ENCODE measurements at regions not wholly inside any gene's neighbourhood (a gene's known extent, or its start where the extent isn't known, plus 50 kb on each side); places are given as distances from the start of the nearest gene placed in this dataset.

- H3K4me3 ChIP-seq = no peak overlapping the region
- no peaks in the 10 kb centered on the region for H3K9me3 ChIP-seq (replicated peaks in 1 of 11)
- no peaks in the 10 kb centered on the region for H4K20me1 ChIP-seq
- TF ChIP-seq Cebpa-rat (IDR thresholded peaks at IDR 0.05) = no peak
- peaks cover 0 to 21% (median 0%) of the 10 kb centered on the region in 10 experiments; a peak in 6 of 20 replicates for H3K4me1 ChIP-seq
- H3K27ac ChIP-seq = no peak overlapping the region
- no peaks in the 10 kb centered on the region for H3K27me3 ChIP-seq
- no peaks in the 10 kb centered on the region for H3K36me3 ChIP-seq
- H3K4me2 ChIP-seq = no peak overlapping the region
- H3K9ac ChIP-seq = no peak overlapping the region
These were observed 818.5 kb downstream of the XPNPEP1 start for GRCh38 chr10:109104806-109105205.

- Histone ChIP-seq H3K9me3 (replicated peaks in 1 of 11) (peaks cover 0 to 8% (median 0%) of the 10 kb centered on the region in 11 experiments; a peak in 5 of 22 replicates), H3K4me3 (no peak overlapping the region), H3K9ac (no peak overlapping the region), H3K27ac (no peak overlapping the region), H3K4me2 (no peak overlapping the region), H4K20me1 (no peaks in the 10 kb centered on the region), H3K4me1 (peaks cover 0 to 16% (median 0%) of the 10 kb centered on the region in 10 experiments; a peak in 6 of 20 replicates), H3K36me3 (no peaks in the 10 kb centered on the region), H3K27me3 (no peaks in the 10 kb centered on the region)
- no peak for TF ChIP-seq Cebpa-rat (IDR thresholded peaks at IDR 0.05)
These were observed 820.0 kb downstream of the XPNPEP1 start for GRCh38 chr10:109103278-109103677.

- no peaks in the 10 kb centered on the region for H4K20me1 ChIP-seq
- H3K27ac ChIP-seq = no peak overlapping the region
- peaks cover 0 to 17% (median 12%) of the 10 kb centered on the region in 11 experiments; a peak in 12 of 22 replicates for H3K9me3 ChIP-seq (replicated peaks in 1 of 11)
- no peak overlapping the region for H3K9ac ChIP-seq
- H3K36me3 ChIP-seq = no peaks in the 10 kb centered on the region
- H3K4me1 ChIP-seq = no peaks in the 10 kb centered on the region
- H3K27me3 ChIP-seq = no peaks in the 10 kb centered on the region
- TF ChIP-seq Cebpa-rat (IDR thresholded peaks at IDR 0.05) = no peak
- H3K4me3 ChIP-seq = no peak overlapping the region
- no peak overlapping the region for H3K4me2 ChIP-seq
These were observed 833.5 kb downstream of the XPNPEP1 start for GRCh38 chr10:109089779-109090178.

GRCh38 chr10:109071539-109071938 lies 851.8 kb downstream of the XPNPEP1 start:
- H3K4me1 ChIP-seq = no peaks in the 10 kb centered on the region
- no peak overlapping the region for H3K4me3 ChIP-seq
- H3K9me3 ChIP-seq (replicated peaks in 1 of 11) = no peaks in the 10 kb centered on the region

GRCh38 chr10:109070492-109070891 lies 852.8 kb downstream of the XPNPEP1 start:
- H3K4me1 ChIP-seq = no peaks in the 10 kb centered on the region
- H3K27me3 ChIP-seq = no peaks in the 10 kb centered on the region
- no peaks in the 10 kb centered on the region for H3K9me3 ChIP-seq (replicated peaks in 1 of 11)
- H4K20me1 ChIP-seq = no peaks in the 10 kb centered on the region
- H3K9ac ChIP-seq = no peak overlapping the region
- no peaks in the 10 kb centered on the region for H3K36me3 ChIP-seq
- H3K27ac ChIP-seq = no peak overlapping the region
- H3K4me3 ChIP-seq = no peak overlapping the region
- no peak overlapping the region for H3K4me2 ChIP-seq
- TF ChIP-seq Cebpa-rat (IDR thresholded peaks at IDR 0.05) = no peak

More at GRCh38 chr10:109071539-109071938, 851.8 kb downstream of the XPNPEP1 start:
- no peak overlapping the region for H3K4me2 ChIP-seq
- TF ChIP-seq Cebpa-rat (IDR thresholded peaks at IDR 0.05) = no peak
- H3K27me3 ChIP-seq = no peaks in the 10 kb centered on the region
- H3K9ac ChIP-seq = no peak overlapping the region
- no peak overlapping the region for H3K27ac ChIP-seq
- no peaks in the 10 kb centered on the region for H4K20me1 ChIP-seq
- H3K36me3 ChIP-seq = no peaks in the 10 kb centered on the region

- Histone ChIP-seq H3K9ac (no peak overlapping the region), H3K27ac (no peak overlapping the region), H3K4me2 (no peak overlapping the region), H4K20me1 (no peaks in the 10 kb centered on the region), H3K4me1 (peaks cover 0 to 10% (median 0%) of the 10 kb centered on the region in 10 experiments; a peak in 6 of 20 replicates), H3K9me3 (replicated peaks in 1 of 11) (peaks cover 15 to 29% (median 22%) of the 10 kb centered on the region in 11 experiments), H3K27me3 (no peaks in the 10 kb centered on the region), H3K4me3 (no peak overlapping the region), H3K36me3 (0 out of 22 replicates have a peak, but pooled peaks cover 0 to 3% (median 0%) of the 10 kb centered on the region in 11 experiments)
- no peak for TF ChIP-seq Cebpa-rat (IDR thresholded peaks at IDR 0.05)
These were observed 856.3 kb downstream of the XPNPEP1 start for GRCh38 chr10:109067031-109067430.

- H3K27me3 ChIP-seq = no peaks in the 10 kb centered on the region
- H4K20me1 ChIP-seq = no peaks in the 10 kb centered on the region
- peaks cover 0 to 11% (median 0%) of the 10 kb centered on the region in 10 experiments; a peak in 6 of 20 replicates for H3K4me1 ChIP-seq
- H3K9ac ChIP-seq = no peak overlapping the region
- H3K4me2 ChIP-seq = no peak overlapping the region
- H3K27ac ChIP-seq = no peak overlapping the region
- no peak overlapping the region for H3K4me3 ChIP-seq
- peaks cover 23 to 41% (median 35%) of the 10 kb centered on the region in 11 experiments for H3K9me3 ChIP-seq (replicated peaks in 1 of 11)
- 0 out of 22 replicates have a peak, but pooled peaks cover 0 to 3% (median 0%) of the 10 kb centered on the region in 11 experiments for H3K36me3 ChIP-seq
- TF ChIP-seq Cebpa-rat (IDR thresholded peaks at IDR 0.05) = no peak
These were observed 857.5 kb downstream of the XPNPEP1 start for GRCh38 chr10:109065821-109066220.

- Histone ChIP-seq H3K27me3 (no peaks in the 10 kb centered on the region), H3K36me3 (0 out of 22 replicates have a peak, but pooled peaks cover 0 to 3% (median 0%) of the 10 kb centered on the region in 11 experiments), H3K4me1 (peaks cover 0 to 11% (median 0%) of the 10 kb centered on the region in 10 experiments; a peak in 6 of 20 replicates), H3K9me3 (replicated peaks in 1 of 11) (peaks cover 28 to 49% (median 44%) of the 10 kb centered on the region in 11 experiments), H3K9ac (peak overlapping the region in 2 of 11 experiments; percentile 45 to 51; a peak in 3 of 22 replicates), H3K4me3 (no peak overlapping the region), H4K20me1 (no peaks in the 10 kb centered on the region), H3K4me2 (peak overlapping the region in 4 of 11 experiments; percentile 8 to 31 (median 23); a peak in 4 of 22 replicates), H3K27ac (peak overlapping the region in 10 of 11 experiments; percentile 41 to 81 (median 76); a peak in 18 of 22 replicates)
- peak in 9 of 11 experiments; percentile 45 to 73 (median 60); a peak in 12 of 22 replicates for TF ChIP-seq Cebpa-rat (IDR thresholded peaks at IDR 0.05)
These were observed 860.9 kb downstream of the XPNPEP1 start for GRCh38 chr10:109062371-109062770.

- no peak overlapping the region for H3K4me3 ChIP-seq
- H3K9me3 ChIP-seq (replicated peaks in 1 of 11) = peaks cover 0 to 4% (median 2%) of the 10 kb centered on the region in 11 experiments; a peak in 15 of 22 replicates
- H3K27ac ChIP-seq = no peak overlapping the region
- H3K36me3 ChIP-seq = no peaks in the 10 kb centered on the region
- no peak for TF ChIP-seq Cebpa-rat (IDR thresholded peaks at IDR 0.05)
- peaks cover 0 to 8% (median 0%) of the 10 kb centered on the region in 10 experiments; a peak in 2 of 20 replicates for H3K4me1 ChIP-seq
- no peak overlapping the region for H3K4me2 ChIP-seq
- H4K20me1 ChIP-seq = no peaks in the 10 kb centered on the region
- H3K27me3 ChIP-seq = no peaks in the 10 kb centered on the region
- H3K9ac ChIP-seq = no peak overlapping the region
These were observed 868.1 kb downstream of the XPNPEP1 start for GRCh38 chr10:109055243-109055642.

Measured in BLaER1 treated with 17β-estradiol and CSF1 and Interleukin-3, amounts not matched to agents 10 nM and 100 nM (cell line).